VCaP (cell line): ENCODE measurements at regions not wholly inside any gene's neighbourhood (a gene's known extent, or its start where the extent isn't known, plus 50 kb on each side); places are given as distances from the start of the nearest gene placed in this dataset.

Source experiments
- H3K27ac ChIP-seq: fragments of 450-650 bp; 2 replicates; pipeline ENCODE4 v1.5.1; 2017
- TF ChIP-seq, protein P1 (sequence below): fragments of 450-650 bp; conservative IDR thresholded peaks from 2 replicates; pipeline ENCODE4 v1.5.1; 2017; ENCODE audit warnings: mild to moderate bottlenecking, moderate library complexity

DNA sequence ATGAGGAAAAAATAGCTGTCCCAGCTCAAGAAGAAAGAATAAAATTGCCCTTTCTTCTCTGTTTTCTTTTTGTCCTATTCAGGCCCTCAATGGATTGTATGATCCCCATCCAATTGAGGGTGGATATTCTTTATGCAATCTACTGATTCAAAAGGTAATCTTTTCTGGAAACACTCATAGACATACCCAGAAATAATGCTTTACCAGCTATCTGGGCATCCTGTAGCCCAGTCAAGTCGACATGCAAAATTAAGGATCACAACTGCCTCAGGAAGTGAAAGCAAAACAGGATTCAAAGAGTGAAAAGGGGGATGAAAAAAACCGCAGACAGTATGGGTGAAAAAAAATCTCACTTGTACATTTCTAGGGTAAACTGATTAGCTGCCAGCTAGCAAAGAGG is 410.1 kb downstream of the TBC1D32 start:
- H3K27ac ChIP-seq = no peak overlapping the region
- TF ChIP-seq, protein P1, sequence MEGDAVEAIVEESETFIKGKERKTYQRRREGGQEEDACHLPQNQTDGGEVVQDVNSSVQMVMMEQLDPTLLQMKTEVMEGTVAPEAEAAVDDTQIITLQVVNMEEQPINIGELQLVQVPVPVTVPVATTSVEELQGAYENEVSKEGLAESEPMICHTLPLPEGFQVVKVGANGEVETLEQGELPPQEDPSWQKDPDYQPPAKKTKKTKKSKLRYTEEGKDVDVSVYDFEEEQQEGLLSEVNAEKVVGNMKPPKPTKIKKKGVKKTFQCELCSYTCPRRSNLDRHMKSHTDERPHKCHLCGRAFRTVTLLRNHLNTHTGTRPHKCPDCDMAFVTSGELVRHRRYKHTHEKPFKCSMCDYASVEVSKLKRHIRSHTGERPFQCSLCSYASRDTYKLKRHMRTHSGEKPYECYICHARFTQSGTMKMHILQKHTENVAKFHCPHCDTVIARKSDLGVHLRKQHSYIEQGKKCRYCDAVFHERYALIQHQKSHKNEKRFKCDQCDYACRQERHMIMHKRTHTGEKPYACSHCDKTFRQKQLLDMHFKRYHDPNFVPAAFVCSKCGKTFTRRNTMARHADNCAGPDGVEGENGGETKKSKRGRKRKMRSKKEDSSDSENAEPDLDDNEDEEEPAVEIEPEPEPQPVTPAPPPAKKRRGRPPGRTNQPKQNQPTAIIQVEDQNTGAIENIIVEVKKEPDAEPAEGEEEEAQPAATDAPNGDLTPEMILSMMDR = no peak

DNA sequence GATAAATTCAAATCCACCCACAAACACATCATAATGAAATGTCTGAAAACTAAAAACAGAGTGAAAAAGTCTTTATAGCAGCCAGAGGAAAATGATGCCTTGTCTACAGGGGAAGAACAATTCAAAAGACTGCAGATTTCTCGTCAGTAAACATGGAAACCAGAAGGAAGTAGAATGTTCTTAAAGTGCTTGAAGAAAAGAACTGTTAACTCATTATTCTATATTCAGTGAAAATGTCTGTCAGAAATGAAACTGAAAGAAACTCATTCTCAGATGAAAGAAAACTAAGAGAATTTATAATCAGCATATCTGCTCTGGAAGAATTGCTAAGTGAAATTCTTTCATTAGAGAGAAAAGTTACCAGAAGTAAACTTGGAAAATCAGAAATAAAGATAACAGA is 416.1 kb downstream of the TBC1D32 start:
- no peak overlapping the region for H3K27ac ChIP-seq
- TF ChIP-seq, protein P1 = no peak

DNA sequence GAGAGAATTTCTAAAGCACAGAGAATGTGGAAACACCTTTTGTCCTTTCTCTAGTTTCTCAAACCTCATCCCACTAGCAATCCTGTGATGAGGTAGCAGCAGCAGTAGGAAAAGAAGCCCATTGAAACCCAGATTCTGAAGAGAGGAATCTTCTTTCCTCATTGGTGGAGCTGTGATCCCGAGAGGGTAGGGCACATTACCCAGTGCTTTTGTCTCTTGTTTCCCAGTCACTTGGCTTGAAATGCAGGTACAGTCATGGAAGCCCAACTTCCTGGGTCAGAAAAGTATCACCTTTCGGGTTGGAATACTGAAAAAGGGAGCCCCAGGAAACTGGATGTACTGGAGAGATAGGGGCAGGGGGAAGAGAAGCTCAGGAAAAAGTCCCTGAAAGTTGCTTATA is 417.4 kb downstream of the TBC1D32 start:
- no peak overlapping the region for H3K27ac ChIP-seq
- TF ChIP-seq, protein P1 = no peak

DNA sequence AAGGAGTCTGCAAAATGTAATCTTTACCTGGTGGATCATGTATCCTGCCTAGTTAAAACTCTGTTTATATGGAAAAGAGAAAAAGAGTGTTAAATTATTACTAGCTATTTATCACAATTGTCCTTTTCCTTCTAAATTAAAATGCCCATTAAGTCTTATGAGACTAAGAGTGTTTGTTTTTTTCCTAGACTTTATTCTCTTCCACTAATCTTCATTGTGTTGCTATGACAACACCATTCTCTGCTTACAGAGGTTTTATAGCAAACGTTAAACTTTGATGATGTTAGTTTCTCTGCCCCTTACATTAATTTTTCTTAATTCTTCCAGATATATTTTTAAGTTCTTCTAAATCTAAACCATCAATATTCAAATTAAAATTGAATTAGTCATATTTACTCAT is 420.8 kb downstream of the TBC1D32 start:
- TF ChIP-seq, protein P1 = no peak

DNA sequence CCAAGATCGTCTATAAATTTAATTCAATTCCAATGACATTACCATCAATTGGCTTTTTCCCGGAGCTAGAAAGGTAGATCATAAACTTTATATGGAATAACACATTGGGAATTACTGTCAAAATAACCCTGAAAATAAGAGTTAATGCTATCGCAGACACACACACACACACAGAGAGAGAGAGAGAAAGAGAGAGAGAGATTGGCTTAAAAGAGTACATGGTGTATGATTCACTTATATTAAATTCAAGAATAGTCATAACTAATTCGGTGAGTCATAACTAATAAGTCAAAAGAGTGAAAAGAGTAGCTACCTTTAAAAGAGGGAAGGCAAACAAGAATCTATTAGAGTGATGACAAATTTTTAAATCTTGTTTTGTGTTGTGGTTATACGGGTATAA is 425.5 kb downstream of the TBC1D32 start:
- no peak overlapping the region for H3K27ac ChIP-seq
- TF ChIP-seq, protein P1 = no peak

More for the DNA sequence above, 420.8 kb downstream of the TBC1D32 start:
- no peak overlapping the region for H3K27ac ChIP-seq

DNA sequence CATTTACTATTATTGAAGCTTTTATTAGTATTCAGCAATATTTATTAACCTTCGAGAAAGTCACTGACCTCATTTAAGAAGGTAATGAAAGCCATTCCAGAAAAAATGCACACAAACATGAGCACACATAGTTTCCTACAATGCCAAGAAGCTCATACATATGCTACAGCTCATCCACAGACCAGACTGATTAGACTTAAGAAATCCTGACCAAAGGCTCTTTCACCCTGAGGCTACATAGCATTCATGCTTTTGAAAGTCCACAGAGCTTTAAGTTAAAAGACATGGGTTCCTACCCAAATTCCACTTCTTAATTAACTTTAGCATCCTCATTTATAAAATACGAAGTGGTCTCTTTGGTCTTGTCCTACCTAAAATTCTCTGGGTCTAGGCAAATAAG is 430.4 kb downstream of the TBC1D32 start:
- TF ChIP-seq, protein P1 = no peak
- no peak overlapping the region for H3K27ac ChIP-seq

DNA sequence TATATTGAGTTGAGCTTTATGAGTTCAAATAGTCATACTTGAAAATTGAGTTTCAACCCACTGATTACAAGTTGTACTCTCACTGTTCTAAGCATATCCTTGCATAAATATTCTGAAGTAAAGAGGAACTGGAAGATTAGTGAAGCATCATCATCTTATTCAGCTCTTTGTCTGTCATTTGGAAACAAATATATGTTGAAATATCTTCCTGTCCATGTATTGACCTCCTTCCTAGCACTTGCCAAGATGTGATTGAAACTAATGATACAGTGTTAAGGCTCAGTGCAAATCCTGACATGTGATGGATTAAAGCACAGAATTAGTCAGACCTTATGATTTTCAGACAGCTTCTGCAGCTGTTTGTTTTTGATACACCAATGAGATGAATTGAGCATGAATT is 434.3 kb downstream of the TBC1D32 start:
- no peak overlapping the region for H3K27ac ChIP-seq
- TF ChIP-seq, protein P1 = no peak

DNA sequence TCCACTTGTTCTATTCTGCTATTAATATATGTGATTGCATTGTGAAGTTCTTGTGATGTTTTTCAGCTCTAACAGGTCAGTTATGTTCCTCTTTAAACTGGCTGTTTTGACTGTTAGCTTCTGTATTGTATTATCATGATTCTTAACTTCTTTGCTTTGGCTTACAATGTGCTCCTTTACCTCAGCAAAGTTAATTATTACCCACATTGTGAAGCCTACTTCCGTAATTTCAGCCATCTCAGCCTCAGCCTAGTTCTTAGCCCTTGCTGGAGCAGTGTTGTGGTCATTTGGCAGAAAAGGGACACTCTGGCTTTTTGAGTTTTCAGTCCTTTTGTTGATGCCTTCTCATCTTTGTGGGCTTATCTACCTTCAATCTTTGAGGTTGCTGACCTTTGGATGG is 440.2 kb downstream of the TBC1D32 start:
- TF ChIP-seq, protein P1 = no peak
- no peak overlapping the region for H3K27ac ChIP-seq
